LNCAP (cell line): ENCODE measurements at regions not wholly inside any gene's neighbourhood (a gene's known extent, or its start where the extent isn't known, plus 50 kb on each side); places are given as distances from the start of the nearest gene placed in this dataset.

ENCODE experiments used
- TF ChIP-seq, protein P1 (sequence below): fragments of 450-650 bp; IDR thresholded peaks from 2 replicates; pipeline ENCODE4 v1.5.1; 2017; ENCODE audit warnings: mild to moderate bottlenecking

DNA sequence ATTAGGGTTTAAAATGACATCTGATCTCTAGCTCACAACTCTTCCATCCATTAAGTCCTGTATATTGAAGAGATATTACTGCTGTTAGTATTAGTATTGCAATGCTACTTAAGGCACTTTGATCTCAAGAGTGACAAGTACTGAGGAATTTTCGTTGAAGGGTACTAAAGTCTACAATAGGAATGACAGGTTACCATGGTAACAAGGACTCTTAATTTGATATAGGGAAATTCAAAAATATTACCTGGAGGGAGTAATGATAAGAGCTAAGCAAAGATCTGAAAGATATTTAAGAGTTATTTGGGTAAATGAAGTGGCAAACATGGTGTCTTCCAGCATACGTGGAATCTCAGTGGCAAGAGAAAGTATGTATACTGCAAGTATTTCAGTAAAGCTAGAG, 518.0 kb upstream of the SLC35B3 start:
- TF ChIP-seq, protein P1, sequence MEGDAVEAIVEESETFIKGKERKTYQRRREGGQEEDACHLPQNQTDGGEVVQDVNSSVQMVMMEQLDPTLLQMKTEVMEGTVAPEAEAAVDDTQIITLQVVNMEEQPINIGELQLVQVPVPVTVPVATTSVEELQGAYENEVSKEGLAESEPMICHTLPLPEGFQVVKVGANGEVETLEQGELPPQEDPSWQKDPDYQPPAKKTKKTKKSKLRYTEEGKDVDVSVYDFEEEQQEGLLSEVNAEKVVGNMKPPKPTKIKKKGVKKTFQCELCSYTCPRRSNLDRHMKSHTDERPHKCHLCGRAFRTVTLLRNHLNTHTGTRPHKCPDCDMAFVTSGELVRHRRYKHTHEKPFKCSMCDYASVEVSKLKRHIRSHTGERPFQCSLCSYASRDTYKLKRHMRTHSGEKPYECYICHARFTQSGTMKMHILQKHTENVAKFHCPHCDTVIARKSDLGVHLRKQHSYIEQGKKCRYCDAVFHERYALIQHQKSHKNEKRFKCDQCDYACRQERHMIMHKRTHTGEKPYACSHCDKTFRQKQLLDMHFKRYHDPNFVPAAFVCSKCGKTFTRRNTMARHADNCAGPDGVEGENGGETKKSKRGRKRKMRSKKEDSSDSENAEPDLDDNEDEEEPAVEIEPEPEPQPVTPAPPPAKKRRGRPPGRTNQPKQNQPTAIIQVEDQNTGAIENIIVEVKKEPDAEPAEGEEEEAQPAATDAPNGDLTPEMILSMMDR: no peak

DNA sequence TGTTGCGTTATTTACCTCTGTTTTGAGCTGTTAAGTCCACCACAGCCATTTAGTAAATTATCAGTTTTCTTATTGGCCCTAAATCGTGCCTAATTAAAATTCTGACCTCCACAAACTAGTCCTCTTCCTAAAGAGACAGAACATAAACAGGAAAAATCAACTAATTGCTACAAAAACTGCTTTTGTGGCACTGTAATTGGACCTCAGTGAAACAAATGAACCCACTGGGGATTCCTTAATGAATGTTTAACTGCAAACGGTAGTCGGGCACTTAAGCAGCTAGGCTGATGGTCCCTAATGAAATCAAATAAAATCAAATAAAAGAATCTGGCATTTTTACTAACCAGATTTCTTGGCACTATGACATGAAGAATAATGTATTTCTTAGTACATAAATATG, 513.4 kb upstream of the SLC35B3 start:
- TF ChIP-seq, protein P1: no peak

DNA sequence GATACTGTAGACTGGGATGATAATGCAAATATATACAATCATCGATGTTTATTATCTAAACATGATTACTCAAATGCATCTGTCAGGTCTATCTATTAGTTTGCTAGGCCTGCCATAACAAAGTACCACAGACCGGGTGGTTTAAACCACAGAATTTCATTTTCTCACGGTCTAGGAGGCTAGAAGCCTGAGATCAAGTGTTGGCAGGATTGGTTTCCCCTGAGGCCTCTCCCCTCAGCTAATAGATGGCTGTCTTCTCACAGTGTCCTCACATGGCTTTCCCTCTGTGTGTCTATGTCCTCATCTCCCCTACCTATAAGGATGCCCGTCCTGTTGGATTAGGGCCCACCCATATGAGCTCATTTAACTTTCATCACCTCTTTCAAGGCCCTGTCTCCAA, 512.6 kb upstream of the SLC35B3 start:
- TF ChIP-seq, protein P1: no peak

DNA sequence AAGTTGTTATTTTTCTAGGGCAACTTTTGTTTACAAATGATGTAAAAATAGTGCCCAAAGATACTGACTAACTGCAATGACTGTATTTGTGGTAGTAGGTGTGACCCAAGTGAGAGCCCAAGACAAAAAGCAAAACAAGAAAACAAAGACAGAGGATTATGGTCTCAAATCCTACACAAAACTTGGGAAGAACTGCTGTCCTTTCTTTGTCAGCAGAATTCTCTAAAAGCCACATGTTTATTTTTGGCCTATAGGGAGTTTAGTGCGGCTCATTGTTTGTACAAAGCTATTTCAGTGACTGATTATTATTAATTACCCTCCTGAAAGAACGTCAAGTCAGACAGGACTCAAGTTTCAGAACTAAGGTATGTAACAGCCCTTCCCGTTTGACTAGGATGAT, 509.2 kb upstream of the SLC35B3 start:
- TF ChIP-seq, protein P1: no peak

DNA sequence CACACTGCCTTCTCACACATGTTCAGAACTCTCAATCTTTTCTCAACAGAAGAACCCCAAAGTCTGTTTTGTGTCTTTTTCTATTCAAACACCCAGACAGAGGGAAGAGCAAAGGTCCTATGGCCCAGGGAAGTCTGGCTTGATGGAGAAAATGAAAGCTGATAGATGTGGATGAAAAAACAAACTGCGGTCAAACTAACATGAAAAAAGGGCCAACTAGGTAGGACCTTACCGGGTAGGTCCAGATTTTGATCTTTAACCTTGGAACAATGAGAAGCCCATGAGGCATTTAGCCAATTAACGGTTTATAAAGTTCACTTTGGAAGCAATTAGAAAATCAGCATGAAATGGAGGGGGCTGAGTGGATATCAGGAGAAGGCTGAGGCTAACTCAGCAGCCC, 507.7 kb upstream of the SLC35B3 start:
- TF ChIP-seq, protein P1: no peak

DNA sequence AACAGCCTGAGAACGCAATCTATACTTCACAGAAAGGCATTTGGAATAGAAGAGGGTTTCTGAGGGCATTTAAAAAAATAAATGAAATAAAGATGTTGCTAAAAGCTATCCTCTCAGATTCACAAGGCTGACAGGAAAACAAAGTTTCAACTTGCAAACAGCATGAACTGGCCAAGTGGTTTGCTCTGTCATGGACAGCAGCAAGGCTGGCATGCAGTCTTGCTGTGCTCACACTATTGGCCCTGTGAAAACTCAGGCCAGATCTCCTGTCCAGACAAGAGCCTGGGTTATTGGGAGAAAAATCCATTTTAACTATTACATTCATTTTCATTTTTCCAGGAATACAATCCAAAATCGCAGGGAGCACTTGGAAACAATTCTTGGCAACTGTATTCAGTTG, 506.2 kb upstream of the SLC35B3 start:
- TF ChIP-seq, protein P1: no peak

DNA sequence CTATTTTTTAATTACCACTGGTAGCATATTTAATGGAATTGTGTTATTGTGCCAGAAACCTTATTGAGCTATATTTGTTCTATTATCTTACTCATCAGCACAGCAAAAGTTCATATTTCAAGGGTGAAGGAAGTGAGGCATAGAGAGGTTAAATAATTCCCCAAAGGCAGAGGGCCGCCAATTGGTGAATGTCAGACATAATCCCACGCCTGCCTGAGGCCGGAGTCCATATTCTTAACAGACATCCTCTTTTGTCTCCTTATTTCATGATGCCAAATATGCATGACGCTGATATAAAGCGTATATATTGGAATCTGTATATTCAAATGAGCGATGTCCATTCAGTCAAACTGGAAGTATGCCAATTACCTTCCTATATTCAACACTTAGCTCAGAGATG, 505.0 kb upstream of the SLC35B3 start:
- TF ChIP-seq, protein P1: no peak

DNA sequence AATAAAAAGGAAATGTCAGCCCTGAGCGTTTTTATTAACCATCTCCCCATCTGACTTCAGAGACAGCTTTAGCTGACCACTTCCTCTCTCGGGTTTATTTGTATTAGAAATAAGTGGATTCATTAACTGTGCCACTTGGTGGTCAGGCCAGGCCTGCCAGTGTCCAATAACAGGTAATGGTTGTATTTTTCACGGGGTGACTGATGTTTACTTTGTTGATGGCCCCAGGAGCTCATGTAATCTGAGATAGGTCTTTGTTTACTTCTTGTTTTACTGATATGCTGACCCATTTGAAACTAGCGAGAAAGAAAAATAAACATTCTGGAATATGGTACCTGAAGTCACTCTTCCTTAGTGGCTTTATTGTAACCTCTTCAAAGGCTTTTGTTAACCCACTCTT, 504.3 kb upstream of the SLC35B3 start:
- TF ChIP-seq, protein P1: no peak
